Heart left ventricle (tissue), 13 donors: ENCODE measurements at regions not wholly inside any gene's neighbourhood (a gene's known extent, or its start where the extent isn't known, plus 50 kb on each side); places are given as distances from the start of the nearest gene placed in this dataset.

ENCODE experiments used
- CTCF ChIP-seq, 12 donors: fragments of 200-600 bp; sonication (generic) in 4 of 12; IDR thresholded peaks; one replicate each; pipeline versions ENCODE4 v1.5.0 to v1.8.0; 2018 to 2022; ENCODE audit warnings: antibody characterized with exemption in 12 of 12, mild to moderate bottlenecking in 5 of 12
- POLR2A ChIP-seq, 2 donors: fragments of 450-650 bp; IDR thresholded peaks; one replicate each; pipeline ENCODE4 v1.6.1; 2017; ENCODE audit warnings: antibody characterized with exemption in 2 of 2, mild to moderate bottlenecking in 2 of 2, moderate library complexity in 2 of 2
- donor health status: ischemic (EF 13 %, LVEDD 7.1; RV severe dilation, severe dysfunction).
- donor health status: DM: no; HTN: yes; CAD: no.
- donor health status: DM: no; HTN: no; CAD: no.
- donor health status: ischemic (EF 25% LVEDD 6.9; RV normal size, moderate dysfunction).
- donor health status: ischemic (EF 25% LVEDD 5.7; RV mildly dilated, moderate dysfunction).
- donor health status: ischemic (EF 35%, LVEDD 5.7; RV mildly dilated, moderate dysfunction).
- donor health status: nonischemic (EF 11% LVEDD 7.7; RV severe dilation, severe dysfunction).
- donor health status: DM: yes; HTN: yes; CAD: no.
- donor health status: PGD.
- donor health status: ischemic (EF 29% LVEDD 5.4; RV normal size, mild dysfunction).
- donor health status: nonischemic (EF 23%, LVEDD 6.1; RV moderate dilation, normal function).

- TF ChIP-seq CTCF (IDR thresholded peaks at IDR 0.05): no peak
- no peak for TF ChIP-seq POLR2A (IDR thresholded peaks at IDR 0.05)
These were observed 298.6 kb upstream of the HNRNPA3 start for GRCh38 chr2:176913955-176914354.
